ENCODE measurements at regions not wholly inside any gene's neighbourhood (a gene's known extent, or its start where the extent isn't known, plus 50 kb on each side); places are given as distances from the start of the nearest gene placed in this dataset.

GRCh38 chr1:57620605-57621004, 196.7 kb upstream of the DAB1 start:
- TF ChIP-seq CTCF (IDR thresholded peaks at IDR 0.05) (no peak), POLR2A (IDR thresholded peaks at IDR 0.05) (no peak)

All from body of pancreas (tissue), 4 donors.